Omental fat pad (tissue), 3 donors: ENCODE measurements at regions not wholly inside any gene's neighbourhood (a gene's known extent, or its start where the extent isn't known, plus 50 kb on each side); places are given as distances from the start of the nearest gene placed in this dataset.
"Not testable (repeated sequence)": the region's sequence is repeated elsewhere in the genome, so short reads cannot be mapped to it uniquely, and the experiment has no call there.

Source experiments
- ATAC-seq: fragments of 150-250 bp; one replicate; pipeline ENCODE4 v1.9.1; 2016; ENCODE audit warnings: mild to moderate bottlenecking, moderate library complexity; ENCODE audit not compliant: low FRiP score
- DNase-seq: peaks from one replicate; pipeline ENCODE4 v3.0.0-alpha.2; 2019; ENCODE audit warnings: low spot score
- CTCF ChIP-seq, 3 donors: fragments of 450-650 bp; IDR thresholded peaks; one replicate each; pipeline ENCODE4 v1.5.1; 2016 to 2017; ENCODE audit warnings: antibody characterized with exemption in 3 of 3, mild to moderate bottlenecking in 3 of 3, moderate library complexity in 2 of 3

GRCh38 chr3:22383285-22383684 is 632.3 kb upstream of the ZNF385D start:
- DNase-seq, result no peak
- no peak for TF ChIP-seq CTCF (IDR thresholded peaks at IDR 0.05)
- ATAC-seq, result no peak

- no peak for ATAC-seq
- DNase-seq, result no peak
- TF ChIP-seq CTCF (IDR thresholded peaks at IDR 0.05), result no peak
These were observed 635.1 kb upstream of the ZNF385D start for GRCh38 chr3:22386107-22386506.

DNA sequence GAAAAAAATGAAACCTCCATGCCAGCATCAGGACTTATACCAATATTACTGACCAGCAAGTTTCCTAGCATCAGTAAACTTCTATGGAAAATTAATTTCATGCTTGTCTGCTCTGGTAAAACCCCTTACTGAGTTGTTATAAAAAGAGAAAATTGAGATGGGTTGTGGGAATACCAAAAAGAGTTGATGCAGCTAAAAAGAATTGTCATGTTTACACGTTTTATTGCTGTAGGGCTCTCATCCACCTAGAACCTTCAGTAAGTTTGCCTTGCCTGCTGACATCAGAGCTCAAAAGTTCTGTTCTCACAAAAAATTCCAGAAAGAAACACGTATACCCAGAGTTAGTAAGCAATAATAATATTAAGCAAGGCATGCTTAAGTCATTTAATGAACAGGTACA is 641.3 kb upstream of the ZNF385D start:
- no peak for ATAC-seq
- TF ChIP-seq CTCF (IDR thresholded peaks at IDR 0.05), result no peak
- no peak for DNase-seq

DNA sequence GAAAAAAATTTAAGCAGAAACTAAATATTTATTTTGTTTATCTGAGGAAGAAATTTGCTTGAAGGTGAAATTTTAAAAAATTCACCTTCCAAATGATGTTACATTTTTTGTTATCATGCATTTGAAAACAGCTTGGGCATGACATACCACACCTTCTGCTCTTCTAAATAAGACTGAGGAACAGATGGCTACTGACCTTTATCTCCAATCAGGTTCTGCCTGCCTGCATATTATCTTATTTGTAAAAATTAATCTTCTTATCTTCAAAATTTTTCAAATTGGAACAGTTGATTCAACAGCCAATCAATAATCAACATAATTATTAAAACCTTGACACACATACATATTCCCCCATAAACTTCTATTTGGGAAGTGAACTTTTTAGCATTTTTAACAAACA is 641.8 kb upstream of the ZNF385D start:
- ATAC-seq (no peak), DNase-seq (no peak)
- no peak for TF ChIP-seq CTCF (IDR thresholded peaks at IDR 0.05)

DNA sequence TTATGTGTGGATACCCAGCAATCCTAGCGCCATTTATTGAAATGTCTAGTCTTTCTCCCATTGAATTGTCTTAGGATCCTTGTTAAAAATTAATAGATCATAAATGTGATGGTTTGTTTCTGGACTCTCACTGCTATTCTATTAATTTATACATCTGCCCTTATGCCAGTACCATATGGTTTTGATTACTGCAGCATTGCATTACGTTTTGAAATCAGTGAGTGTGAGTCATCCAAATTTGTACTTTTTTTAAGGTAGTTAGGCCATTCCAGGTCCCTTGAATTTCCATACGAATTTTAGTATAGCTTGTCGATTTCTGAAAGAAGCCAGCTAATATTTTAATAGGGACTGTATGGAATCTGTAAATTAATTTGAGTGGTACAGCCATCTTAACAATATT is 648.6 kb upstream of the ZNF385D start:
- TF ChIP-seq CTCF (IDR thresholded peaks at IDR 0.05), result no peak
- no peak for DNase-seq
- ATAC-seq, result no peak

- ATAC-seq (no peak), DNase-seq (no peak)
- no peak for TF ChIP-seq CTCF (IDR thresholded peaks at IDR 0.05)
These were observed 650.5 kb upstream of the ZNF385D start for GRCh38 chr3:22401499-22401898.

DNA sequence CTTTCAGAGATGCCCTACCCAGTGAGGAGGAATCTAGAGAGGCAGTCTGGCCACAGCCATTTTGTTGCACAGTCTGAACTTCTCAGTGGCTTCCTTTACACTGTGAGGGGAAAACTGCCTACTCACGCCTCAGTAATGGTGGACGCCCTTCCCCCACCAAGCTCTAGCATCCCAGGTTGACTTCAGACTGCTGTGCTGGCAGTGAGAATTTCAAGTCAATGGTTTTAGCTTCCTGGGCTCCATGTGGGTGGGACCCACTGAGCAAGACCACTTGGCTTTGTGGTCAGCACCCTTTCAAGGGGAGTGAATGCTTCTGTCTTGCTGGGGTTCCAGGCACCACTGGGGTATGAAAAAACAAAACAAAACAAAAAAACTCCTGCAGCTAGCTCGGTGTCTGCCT is 663.2 kb upstream of the ZNF385D start:
- ATAC-seq (no peak), DNase-seq (no peak)
- TF ChIP-seq CTCF (IDR thresholded peaks at IDR 0.05), result no peak

DNA sequence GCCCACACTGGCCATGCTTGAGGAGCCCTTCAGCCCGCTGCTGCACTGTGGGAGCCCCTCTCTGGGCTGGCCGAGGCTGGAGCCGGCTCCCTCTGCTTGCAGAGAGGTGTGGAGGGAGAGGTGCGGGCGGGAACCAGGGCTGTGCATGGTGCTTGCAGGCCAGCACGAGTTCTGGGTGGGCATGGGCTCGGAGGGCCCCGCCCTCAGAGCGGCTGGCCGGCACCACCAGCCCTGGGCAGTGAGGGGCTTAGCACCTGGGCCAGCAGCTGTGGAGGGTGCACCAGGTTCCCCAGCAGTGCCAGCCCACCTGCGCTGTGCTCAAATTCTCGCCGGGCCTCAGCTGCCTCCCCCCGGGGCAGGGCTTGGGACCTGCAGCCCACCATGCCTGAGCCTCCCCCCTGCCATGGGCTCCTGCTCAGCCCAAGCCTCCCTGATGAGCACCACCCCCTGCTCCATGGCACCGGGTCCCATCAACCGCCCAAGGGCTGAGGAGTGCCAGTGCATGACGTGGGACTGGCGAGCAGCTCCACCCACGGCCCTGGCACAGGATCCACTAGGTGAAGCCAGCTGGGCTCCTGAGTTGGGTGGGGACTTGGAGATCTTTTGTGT is 665.9 kb upstream of the ZNF385D start:
- not testable (repeated sequence) for DNase-seq, ATAC-seq
